Cardiac muscle cell (in vitro differentiated cells and primary cell): ENCODE measurements at regions not wholly inside any gene's neighbourhood (a gene's known extent, or its start where the extent isn't known, plus 50 kb on each side); places are given as distances from the start of the nearest gene placed in this dataset.

ENCODE experiments used
- DNase-seq, 2 donors: peaks; one replicate each; pipeline versions ENCODE4 v3.0.0 to v3.0.0-alpha.2; 2010 to 2017; ENCODE audit warnings: low read depth in 1 of 2, low spot score in 1 of 2
- H3K27ac ChIP-seq: fragments of 200-600 bp; sonication (generic); 2 replicates; pipeline ENCODE4 v1.5.1; 2016
- H3K27me3 ChIP-seq: fragments of 200-600 bp; sonication (generic); 2 replicates; pipeline ENCODE4 v1.6.0; 2016; ENCODE audit warnings: control low read depth
- H3K36me3 ChIP-seq: fragments of 200-600 bp; sonication (generic); 2 replicates; pipeline ENCODE4 v1.5.1; 2016; ENCODE audit warnings: control low read depth
- H3K4me1 ChIP-seq: fragments of 200-600 bp; sonication (generic); 2 replicates; pipeline ENCODE4 v1.8.1; 2017; ENCODE audit warnings: low read depth, mild to moderate bottlenecking, mixed run types
- H3K4me3 ChIP-seq: fragments of 200-600 bp; sonication (generic); 2 replicates; pipeline ENCODE4 v1.5.1; 2016; ENCODE audit warnings: mild to moderate bottlenecking
- H3K9me3 ChIP-seq: fragments of 200-600 bp; sonication (generic); 2 replicates; pipeline ENCODE4 v1.5.1; 2017; ENCODE audit warnings: low read depth, mild to moderate bottlenecking, control low read depth
- CTCF ChIP-seq: IDR thresholded peaks from 2 replicates; pipeline ENCODE4 v1.5.1; 2012; ENCODE audit warnings: low read depth, mild to moderate bottlenecking, low read length

- no peak for DNase-seq
- Histone ChIP-seq H3K36me3 (no peaks in the 10 kb centered on the region), H3K4me3 (no peak overlapping the region), H3K9me3 (no peaks in the 10 kb centered on the region), H3K27me3 (no peaks in the 10 kb centered on the region), H3K4me1 (no peaks in the 10 kb centered on the region), H3K27ac (no peak overlapping the region)
- TF ChIP-seq CTCF, result no peak
Observed at GRCh38 chr10:129325893-129326292, 141.1 kb upstream of the MGMT start.

- H3K36me3 ChIP-seq, result no peaks in the 10 kb centered on the region
- TF ChIP-seq CTCF, result no peak
- no peak overlapping the region for H3K27ac ChIP-seq
- DNase-seq, result peak in 1 of 2 donors; percentile 58
- H3K9me3 ChIP-seq, result no peaks in the 10 kb centered on the region
- H3K4me1 ChIP-seq, result no peaks in the 10 kb centered on the region
- no peak overlapping the region for H3K4me3 ChIP-seq
- no peaks in the 10 kb centered on the region for H3K27me3 ChIP-seq
Observed at GRCh38 chr10:129328546-129328945, 138.5 kb upstream of the MGMT start.

- no peak overlapping the region for H3K27ac ChIP-seq
- no peaks in the 10 kb centered on the region for H3K4me1 ChIP-seq
- no peak overlapping the region for H3K4me3 ChIP-seq
- H3K27me3 ChIP-seq, result no peaks in the 10 kb centered on the region
- TF ChIP-seq CTCF, result no peak
- no peaks in the 10 kb centered on the region for H3K36me3 ChIP-seq
- DNase-seq, result no peak
- H3K9me3 ChIP-seq, result no peaks in the 10 kb centered on the region
Observed at GRCh38 chr10:129329385-129330055, 137.5 kb upstream of the MGMT start.

GRCh38 chr10:129330211-129330610 is 136.8 kb upstream of the MGMT start:
- Histone ChIP-seq H3K36me3 (no peaks in the 10 kb centered on the region), H3K9me3 (no peaks in the 10 kb centered on the region), H3K27me3 (no peaks in the 10 kb centered on the region), H3K27ac (no peak overlapping the region), H3K4me1 (no peaks in the 10 kb centered on the region), H3K4me3 (no peak overlapping the region)
- DNase-seq, result no peak
- no peak for TF ChIP-seq CTCF

GRCh38 chr10:129331207-129331838 is 135.7 kb upstream of the MGMT start:
- Histone ChIP-seq H3K27ac (no peak overlapping the region), H3K4me1 (no peaks in the 10 kb centered on the region), H3K27me3 (no peaks in the 10 kb centered on the region), H3K9me3 (no peaks in the 10 kb centered on the region), H3K4me3 (no peak overlapping the region), H3K36me3 (no peaks in the 10 kb centered on the region)
- no peak for TF ChIP-seq CTCF
- DNase-seq, result no peak
